Epithelial cell of proximal tubule (primary cell): ENCODE measurements at regions not wholly inside any gene's neighbourhood (a gene's known extent, or its start where the extent isn't known, plus 50 kb on each side); places are given as distances from the start of the nearest gene placed in this dataset.

Experiments
- DNase-seq: peaks from one replicate; pipeline ENCODE4 v3.0.0-alpha.2; 2011; ENCODE audit warnings: low read depth
- H3K4me3 ChIP-seq: 2 replicates; pipeline ENCODE4 v1.5.1; 2011; ENCODE audit warnings: low read depth, mild to moderate bottlenecking, low read length
- CTCF ChIP-seq: conservative IDR thresholded peaks from 2 replicates; pipeline ENCODE4 v1.5.1; 2012; ENCODE audit warnings: low read depth, mild to moderate bottlenecking, low read length

GRCh38 chr13:33462109-33462508, 176.6 kb upstream of the STARD13 start:
- H3K4me3 ChIP-seq: no peak overlapping the region
- no peak for DNase-seq
- no peak for TF ChIP-seq CTCF

DNA sequence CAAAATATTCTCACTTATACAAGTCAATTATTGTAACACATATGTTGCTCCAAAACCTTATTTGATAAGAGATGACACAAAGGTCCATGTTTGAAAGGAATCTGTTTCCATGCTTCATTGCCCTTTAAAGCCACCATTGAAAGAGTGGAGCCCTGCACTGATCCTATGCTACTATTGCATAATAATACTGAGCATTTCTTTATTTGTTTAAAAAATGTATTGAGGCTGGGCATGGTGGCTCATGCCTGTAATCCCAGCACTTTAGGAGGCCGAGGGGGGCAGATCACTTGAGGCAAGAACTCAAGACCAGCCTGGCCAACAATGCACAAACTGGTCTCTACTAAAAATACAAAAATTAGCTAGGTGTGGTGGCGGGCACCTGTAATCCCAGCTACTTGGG, 178.8 kb upstream of the STARD13 start:
- no peak overlapping the region for H3K4me3 ChIP-seq
- no peak for TF ChIP-seq CTCF
- no peak for DNase-seq

- no peak overlapping the region for H3K4me3 ChIP-seq
- no peak for DNase-seq
- TF ChIP-seq CTCF: no peak
Observed at GRCh38 chr13:33466262-33466661, 180.7 kb upstream of the STARD13 start.

DNA sequence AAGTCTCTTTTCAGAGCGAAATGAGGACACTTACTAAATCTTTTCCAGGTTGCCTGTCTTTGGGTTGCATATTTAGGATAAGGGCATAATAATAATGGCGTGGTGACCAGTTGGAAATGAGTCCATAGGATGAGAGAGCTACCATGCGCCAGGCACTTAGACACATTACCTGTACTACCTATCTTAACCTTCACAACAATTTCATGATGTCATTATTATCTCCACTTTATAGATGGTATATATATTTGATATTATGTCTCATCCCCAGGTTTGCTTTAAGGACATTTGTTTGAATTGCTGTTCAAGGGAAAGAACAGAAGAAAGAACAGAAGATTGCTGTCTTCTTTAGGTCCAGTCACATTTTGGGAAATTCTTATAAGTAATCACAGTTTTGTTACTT, 182.0 kb upstream of the STARD13 start:
- no peak for TF ChIP-seq CTCF
- DNase-seq: no peak
- no peak overlapping the region for H3K4me3 ChIP-seq

- DNase-seq: no peak
- TF ChIP-seq CTCF: no peak
- H3K4me3 ChIP-seq: no peak overlapping the region
Observed at GRCh38 chr13:33471204-33471603, 185.6 kb upstream of the STARD13 start.

GRCh38 chr13:33472446-33472845, 186.9 kb upstream of the STARD13 start:
- no peak for DNase-seq
- H3K4me3 ChIP-seq: no peak overlapping the region
- TF ChIP-seq CTCF: no peak

DNA sequence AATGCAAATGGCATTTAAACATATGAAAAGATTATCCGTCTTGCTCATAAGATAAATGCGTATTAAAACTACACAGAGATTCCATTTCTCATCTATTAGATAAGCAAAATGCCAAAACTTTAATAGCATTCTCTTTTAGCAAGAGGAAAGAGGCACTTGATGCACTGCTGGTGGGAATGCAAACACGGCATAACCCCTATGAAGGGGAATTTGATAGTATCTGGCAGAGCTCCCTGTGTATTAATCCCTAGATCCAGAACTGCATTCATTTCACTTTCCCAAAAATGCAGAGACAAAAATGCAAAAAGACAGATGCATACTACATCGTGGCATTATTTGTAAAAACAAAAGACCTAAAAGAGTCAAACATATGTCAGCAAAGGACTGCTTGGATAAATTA, 193.6 kb upstream of the STARD13 start:
- no peak for DNase-seq
- H3K4me3 ChIP-seq: no peak overlapping the region
- no peak for TF ChIP-seq CTCF
